Body of pancreas (tissue), 4 donors: ENCODE measurements at regions not wholly inside any gene's neighbourhood (a gene's known extent, or its start where the extent isn't known, plus 50 kb on each side); places are given as distances from the start of the nearest gene placed in this dataset.

Source experiments
- ATAC-seq: fragments of 150-250 bp; one replicate; pipeline ENCODE4 v1.9.1; 2016
- DNase-seq, 4 donors: peaks; one replicate each; pipeline ENCODE4 v3.0.0-alpha.2; 2019
- H3K27ac ChIP-seq, 4 donors: fragments of 200-600 bp; sonication (generic); 1 replicate in 3 of 4; 2 replicates in 1 of 4; pipeline versions ENCODE4 v1.5.1 to v1.6.1; 2016 to 2019; ENCODE audit warnings: mild to moderate bottlenecking in 1 of 4, mixed read lengths in 1 of 4, moderate library complexity in 1 of 4
- H3K27me3 ChIP-seq, 2 donors: fragments of 200-600 bp; sonication (generic); one replicate each; pipeline ENCODE4 v1.6.0; 2016; ENCODE audit warnings: mild to moderate bottlenecking in 1 of 2
- H3K36me3 ChIP-seq, 2 donors: fragments of 200-600 bp; sonication (generic); replicated peaks in 1 of 2; 2 replicates each; pipeline ENCODE4 v1.5.1; 2016; ENCODE audit warnings: low read depth in 2 of 2; ENCODE audit not compliant: insufficient read depth in 1 of 2
- H3K4me1 ChIP-seq: fragments of 200-600 bp; sonication (generic); one replicate; pipeline ENCODE4 v1.6.0; 2016
- H3K4me3 ChIP-seq, 2 donors: fragments of 200-600 bp; sonication (generic); 1 replicate in 1 of 2; 2 replicates in 1 of 2; pipeline ENCODE4 v1.5.1; 2016 to 2019
- H3K9me3 ChIP-seq, 3 donors: fragments of 200-600 bp; sonication (generic); 1 replicate in 2 of 3; 2 replicates in 1 of 3; pipeline ENCODE4 v1.5.1; 2016
- CTCF ChIP-seq, 7 experiments: fragments of 450-650 bp in 4 of 7; fragments of 200-600 bp in 3 of 7; sonication (generic) in 3 of 7; IDR thresholded peaks; one replicate each; pipeline ENCODE4 v1.5.1; 2016 to 2019; ENCODE audit warnings: antibody characterized with exemption in 7 of 7
- POLR2A ChIP-seq, 3 donors: fragments of 450-650 bp; IDR thresholded peaks; one replicate each; pipeline ENCODE4 v1.6.1; 2016; ENCODE audit warnings: antibody characterized with exemption in 3 of 3, mild to moderate bottlenecking in 2 of 3
- WGBS, 2 donors: methylation state at CpG; one replicate each; pipeline ENCODE4 v1.1.5; 2017; 5-methylcytosine and 5-hydroxymethylcytosine counted together
- intact Hi-C: fragments of 100-400 bp; cut with DNase I; formaldehyde crosslinking; loops from one replicate; pipeline ENCODE4 v1.15.1; 2023

DNA sequence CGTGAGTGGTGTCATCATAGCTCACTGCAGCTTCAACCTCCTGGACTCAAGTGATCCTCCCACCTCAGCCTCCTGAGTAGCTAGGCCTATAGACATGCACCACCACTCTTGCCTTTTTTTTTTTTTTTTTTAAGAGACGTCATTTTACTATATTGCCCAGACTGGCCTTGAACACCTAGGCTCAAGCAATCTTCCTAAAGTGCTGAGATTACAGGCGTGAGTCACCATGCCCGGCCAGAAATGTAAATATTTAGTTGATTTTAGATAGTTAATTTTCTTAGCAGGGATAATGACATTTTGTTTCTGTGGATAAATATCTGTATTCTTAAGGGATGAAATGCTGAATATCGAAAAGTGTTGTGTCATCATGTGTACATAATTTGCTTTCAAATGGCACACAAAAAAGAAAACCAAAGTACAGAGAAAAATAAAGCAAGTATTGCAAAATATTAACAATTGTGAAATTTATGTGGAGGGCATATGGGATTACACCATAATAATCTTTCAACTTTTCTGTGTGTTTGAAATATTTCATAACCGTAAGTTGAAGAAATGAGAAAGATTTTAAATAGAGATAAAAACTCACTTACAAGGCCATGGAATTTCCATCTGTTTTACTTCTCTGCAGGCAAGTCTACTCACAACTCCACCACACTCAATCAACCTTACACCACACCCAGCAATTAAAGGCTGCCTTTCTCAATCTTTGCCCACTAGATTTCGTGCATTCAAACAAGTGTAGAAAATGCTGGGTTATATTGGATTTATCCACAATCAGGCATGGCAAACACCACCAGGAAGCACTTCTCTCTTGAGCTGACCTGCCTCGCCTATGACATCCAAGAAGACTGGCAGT lies 93.7 kb downstream of the SPTSSA start:
- TF ChIP-seq CTCF (IDR thresholded peaks at IDR 0.05) = no peak
- no peak for TF ChIP-seq POLR2A (IDR thresholded peaks at IDR 0.05)
- Histone ChIP-seq H3K27ac (peak overlapping the region in 2 of 4 donors; percentile 7 to 48), H3K4me3 (no peak overlapping the region), H3K27me3 (no peaks in the 10 kb centered on the region), H3K4me1 (peaks cover 23% of the 10 kb centered on the region), H3K9me3 (no peaks in the 10 kb centered on the region), H3K36me3 (no peaks in the 10 kb centered on the region)
- WGBS, 2 donors = 47 to 48% methylated on average over 8 of the region's 8 CpGs
- intact Hi-C loops = loop anchor here (10.0 kb wide), 2 partner anchors 86 to 126 kb away; no protein-coding TSS in a partner anchor
- peak; percentile 51 for ATAC-seq
- DNase-seq = peak in 1 of 4 donors; percentile 26

DNA sequence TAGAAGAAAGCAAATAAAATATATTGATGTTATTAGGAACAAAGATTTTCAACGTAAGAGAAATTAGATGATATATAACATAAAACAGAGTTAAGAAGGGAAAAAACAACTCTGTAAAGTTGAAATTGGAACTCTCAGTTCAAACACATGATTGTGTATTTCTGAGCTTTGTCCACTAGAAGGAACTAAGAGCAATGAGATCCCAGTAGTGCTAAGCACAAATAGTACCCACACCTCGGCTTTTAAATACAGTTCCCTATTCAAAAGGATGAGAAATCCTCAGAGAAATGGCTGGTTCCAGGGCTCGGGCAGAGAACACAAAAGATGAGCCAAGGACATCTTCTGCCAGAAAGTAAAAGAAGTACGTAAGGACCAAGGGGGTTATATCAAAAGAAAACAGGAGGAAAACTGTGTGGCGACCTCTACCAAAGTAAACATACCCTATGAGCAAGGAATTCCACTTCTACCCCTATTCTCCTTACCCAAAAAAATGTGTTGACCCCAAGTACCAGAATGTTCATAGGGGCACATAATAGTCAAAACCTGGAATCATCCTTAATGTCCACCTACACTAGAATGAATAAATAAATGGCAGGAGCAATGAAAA lies 96.6 kb downstream of the SPTSSA start:
- intact Hi-C loops = loop anchor here (10.0 kb wide), 2 partner anchors 89 to 129 kb away; no protein-coding TSS in a partner anchor

GRCh38 chr14:34364201-34364600 lies 97.8 kb downstream of the SPTSSA start:
- intact Hi-C loops = loop anchor here (10.0 kb wide), 2 partner anchors 91 to 131 kb away; no protein-coding TSS in a partner anchor
- no peak overlapping the region for H3K27ac ChIP-seq
- H3K27me3 ChIP-seq = no peaks in the 10 kb centered on the region
- no peak overlapping the region for H3K4me3 ChIP-seq
- DNase-seq (no peak), ATAC-seq (no peak)
- no peaks in the 10 kb centered on the region for H3K9me3 ChIP-seq
- peaks cover 23% of the 10 kb centered on the region for H3K4me1 ChIP-seq
- 59 to 66% methylated on average over 6 of the region's 6 CpGs for WGBS, 2 donors
- H3K36me3 ChIP-seq = no peaks in the 10 kb centered on the region
- TF ChIP-seq POLR2A (IDR thresholded peaks at IDR 0.05) (no peak), CTCF (IDR thresholded peaks at IDR 0.05) (no peak)

More for the DNA sequence above, 96.6 kb downstream of the SPTSSA start:
- Histone ChIP-seq H3K27me3 (no peaks in the 10 kb centered on the region), H3K27ac (no peak overlapping the region), H3K4me3 (no peak overlapping the region), H3K36me3 (no peaks in the 10 kb centered on the region), H3K4me1 (peaks cover 23% of the 10 kb centered on the region), H3K9me3 (no peaks in the 10 kb centered on the region)
- TF ChIP-seq POLR2A (IDR thresholded peaks at IDR 0.05) (no peak), CTCF (IDR thresholded peaks at IDR 0.05) (peak in 6 of 7 experiments; percentile 14 to 63 (median 50))
- ATAC-seq (peak; percentile 63), DNase-seq (no peak)
- 24 to 25% methylated on average over 5 of the region's 5 CpGs for whole genome bisulfite sequencing, 2 donors

DNA sequence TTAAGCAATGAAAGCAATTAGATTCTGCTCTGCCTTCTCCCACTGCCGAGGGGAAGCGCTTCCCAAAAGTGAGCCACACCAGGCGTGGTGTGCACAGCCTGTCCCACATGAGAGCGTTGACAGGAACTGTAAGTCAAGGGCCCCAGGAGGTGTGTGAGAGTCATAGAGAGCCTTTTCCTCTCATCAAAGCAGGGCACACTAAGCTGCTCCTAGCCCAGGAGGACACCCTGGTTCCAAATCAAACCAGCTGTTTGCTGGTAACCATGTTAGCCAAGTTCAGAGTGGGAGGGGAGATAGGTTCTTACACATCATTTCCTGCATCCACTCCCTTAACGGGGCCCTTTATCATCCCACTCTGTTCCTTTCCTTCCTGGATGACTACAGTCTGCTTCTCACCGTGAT lies 98.3 kb downstream of the SPTSSA start:
- H3K9me3 ChIP-seq = no peaks in the 10 kb centered on the region
- no peaks in the 10 kb centered on the region for H3K27me3 ChIP-seq
- intact Hi-C loops = loop anchor here (10.0 kb wide), 2 partner anchors 91 to 131 kb away; no protein-coding TSS in a partner anchor
- no peak overlapping the region for H3K27ac ChIP-seq
- H3K4me1 ChIP-seq = peaks cover 20% of the 10 kb centered on the region
- H3K4me3 ChIP-seq = no peak overlapping the region
- no peak for DNase-seq
- H3K36me3 ChIP-seq = no peaks in the 10 kb centered on the region
- no peak for ATAC-seq
- TF ChIP-seq CTCF (IDR thresholded peaks at IDR 0.05) = no peak
- TF ChIP-seq POLR2A (IDR thresholded peaks at IDR 0.05) = no peak
- WGBS, 2 donors = 55 to 68% methylated on average over 6 of the region's 6 CpGs
